ENCODE measurements at regions not wholly inside any gene's neighbourhood (a gene's known extent, or its start where the extent isn't known, plus 50 kb on each side); places are given as distances from the start of the nearest gene placed in this dataset.

- TF ChIP-seq ZNF609 (CRISPR knock-in tag; IDR thresholded peaks at IDR 0.05; ENCODE audit: borderline replicate concordance), result no peak
- TF ChIP-seq PATZ1 (CRISPR knock-in tag; IDR thresholded peaks at IDR 0.05; ENCODE audit: borderline replicate concordance), result no peak
- no peak for TF ChIP-seq ZNF740 (CRISPR knock-in tag; IDR thresholded peaks at IDR 0.05)
- TF ChIP-seq ZNF740 (tag; IDR thresholded peaks at IDR 0.05), result no peak
- no peak for TF ChIP-seq ZKSCAN8 (CRISPR knock-in tag; IDR thresholded peaks at IDR 0.05)
- TF ChIP-seq ZNF76 (CRISPR knock-in tag; IDR thresholded peaks at IDR 0.05; ENCODE audit: borderline replicate concordance), result no peak
- TF ChIP-seq PHF8 (IDR thresholded peaks at IDR 0.05; ENCODE audit: borderline replicate concordance, low read length), result no peak
- TF ChIP-seq TRIM24 (IDR thresholded peaks at IDR 0.05), result no peak
- no peak for TF ChIP-seq ZNF398 (CRISPR knock-in tag; IDR thresholded peaks at IDR 0.05)
These were observed 93.2 kb upstream of the MAN1A1 start (continued) for GRCh38 chr6:119442776-119443184.
